ENCODE measurements at regions not wholly inside any gene's neighbourhood (a gene's known extent, or its start where the extent isn't known, plus 50 kb on each side); places are given as distances from the start of the nearest gene placed in this dataset.

- H3K27ac ChIP-seq = no peak overlapping the region
- TF ChIP-seq ZFX (IDR thresholded peaks at IDR 0.05) = no peak
- TF ChIP-seq, protein P1, sequence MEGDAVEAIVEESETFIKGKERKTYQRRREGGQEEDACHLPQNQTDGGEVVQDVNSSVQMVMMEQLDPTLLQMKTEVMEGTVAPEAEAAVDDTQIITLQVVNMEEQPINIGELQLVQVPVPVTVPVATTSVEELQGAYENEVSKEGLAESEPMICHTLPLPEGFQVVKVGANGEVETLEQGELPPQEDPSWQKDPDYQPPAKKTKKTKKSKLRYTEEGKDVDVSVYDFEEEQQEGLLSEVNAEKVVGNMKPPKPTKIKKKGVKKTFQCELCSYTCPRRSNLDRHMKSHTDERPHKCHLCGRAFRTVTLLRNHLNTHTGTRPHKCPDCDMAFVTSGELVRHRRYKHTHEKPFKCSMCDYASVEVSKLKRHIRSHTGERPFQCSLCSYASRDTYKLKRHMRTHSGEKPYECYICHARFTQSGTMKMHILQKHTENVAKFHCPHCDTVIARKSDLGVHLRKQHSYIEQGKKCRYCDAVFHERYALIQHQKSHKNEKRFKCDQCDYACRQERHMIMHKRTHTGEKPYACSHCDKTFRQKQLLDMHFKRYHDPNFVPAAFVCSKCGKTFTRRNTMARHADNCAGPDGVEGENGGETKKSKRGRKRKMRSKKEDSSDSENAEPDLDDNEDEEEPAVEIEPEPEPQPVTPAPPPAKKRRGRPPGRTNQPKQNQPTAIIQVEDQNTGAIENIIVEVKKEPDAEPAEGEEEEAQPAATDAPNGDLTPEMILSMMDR (conservative IDR thresholded peaks at IDR 0.05) = no peak
Observed at GRCh38 chr3:20352546-20353179, 166.7 kb upstream of the SGO1 start.

- no peak overlapping the region for H3K27ac ChIP-seq
- no peak for TF ChIP-seq ZFX (IDR thresholded peaks at IDR 0.05)
- TF ChIP-seq, protein P1 (conservative IDR thresholded peaks at IDR 0.05) = no peak
Observed at GRCh38 chr3:20350449-20350848, 164.4 kb upstream of the SGO1 start.

DNA sequence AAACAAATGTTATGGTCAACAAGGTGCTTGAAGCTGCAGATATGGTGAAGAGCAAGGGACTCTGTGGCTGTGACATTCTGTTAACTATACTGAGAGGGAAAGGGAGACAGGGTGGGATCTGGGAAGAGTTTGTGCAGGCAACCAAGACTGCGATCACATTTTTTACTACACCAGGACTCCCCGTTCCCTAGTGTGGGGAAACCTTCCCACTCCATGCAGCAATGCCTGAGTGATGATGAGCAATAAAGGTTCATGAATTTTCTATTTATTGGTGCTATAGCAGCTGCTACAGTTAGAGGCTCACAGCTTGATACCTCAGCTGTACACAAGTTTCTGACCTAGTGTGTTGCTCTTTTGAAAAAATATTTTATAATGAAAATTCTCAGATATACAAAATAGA, 160.9 kb upstream of the SGO1 start:
- H3K27ac ChIP-seq = no peak overlapping the region
- no peak for TF ChIP-seq ZFX (IDR thresholded peaks at IDR 0.05)
- TF ChIP-seq, protein P1 (conservative IDR thresholded peaks at IDR 0.05) = no peak

DNA sequence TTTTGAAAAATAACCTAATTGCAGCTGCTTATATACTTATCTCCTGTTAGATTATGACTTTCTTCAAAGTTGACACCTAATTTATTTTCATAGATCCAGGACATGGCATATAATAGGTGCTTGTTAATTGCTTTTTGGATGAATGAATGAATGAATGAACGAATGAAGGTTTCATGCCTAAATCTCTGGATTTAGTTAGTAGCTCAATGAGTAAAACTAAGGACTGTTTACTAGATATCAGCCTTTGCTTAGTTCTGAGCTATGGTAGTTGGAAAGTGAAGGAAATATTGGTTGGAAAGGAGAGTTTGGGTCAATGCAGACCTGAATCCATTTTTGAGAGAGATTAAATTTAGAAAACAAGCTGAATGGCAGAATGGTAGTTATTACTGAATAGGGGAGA, 160.4 kb upstream of the SGO1 start:
- no peak overlapping the region for H3K27ac ChIP-seq
- TF ChIP-seq, protein P1 (conservative IDR thresholded peaks at IDR 0.05) = no peak
- no peak for TF ChIP-seq ZFX (IDR thresholded peaks at IDR 0.05)

GRCh38 chr3:20344400-20344959, 158.5 kb upstream of the SGO1 start:
- no peak overlapping the region for H3K27ac ChIP-seq
- TF ChIP-seq, protein P1 (conservative IDR thresholded peaks at IDR 0.05) = no peak
- no peak for TF ChIP-seq ZFX (IDR thresholded peaks at IDR 0.05)

DNA sequence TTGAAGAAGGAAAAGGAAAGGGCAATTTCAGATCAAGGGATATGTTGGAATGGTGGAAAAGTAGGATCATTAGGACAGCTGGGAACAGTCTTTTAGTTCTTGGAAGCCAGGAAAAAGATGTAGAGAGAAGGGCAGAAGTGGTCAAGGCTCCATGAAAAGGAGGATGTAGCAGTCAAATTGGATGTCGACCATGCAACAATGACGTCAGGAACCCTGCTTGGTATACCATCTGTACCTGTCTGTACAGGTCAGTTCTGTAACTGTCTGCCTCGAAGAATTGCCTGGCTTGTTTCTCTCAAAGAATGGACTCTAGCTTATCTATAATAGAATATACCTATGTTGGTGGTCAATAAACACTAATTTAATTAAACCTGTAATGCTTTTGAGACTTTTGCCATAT, 157.8 kb upstream of the SGO1 start:
- H3K27ac ChIP-seq = no peak overlapping the region
- TF ChIP-seq, protein P1 (conservative IDR thresholded peaks at IDR 0.05) = no peak
- no peak for TF ChIP-seq ZFX (IDR thresholded peaks at IDR 0.05)

DNA sequence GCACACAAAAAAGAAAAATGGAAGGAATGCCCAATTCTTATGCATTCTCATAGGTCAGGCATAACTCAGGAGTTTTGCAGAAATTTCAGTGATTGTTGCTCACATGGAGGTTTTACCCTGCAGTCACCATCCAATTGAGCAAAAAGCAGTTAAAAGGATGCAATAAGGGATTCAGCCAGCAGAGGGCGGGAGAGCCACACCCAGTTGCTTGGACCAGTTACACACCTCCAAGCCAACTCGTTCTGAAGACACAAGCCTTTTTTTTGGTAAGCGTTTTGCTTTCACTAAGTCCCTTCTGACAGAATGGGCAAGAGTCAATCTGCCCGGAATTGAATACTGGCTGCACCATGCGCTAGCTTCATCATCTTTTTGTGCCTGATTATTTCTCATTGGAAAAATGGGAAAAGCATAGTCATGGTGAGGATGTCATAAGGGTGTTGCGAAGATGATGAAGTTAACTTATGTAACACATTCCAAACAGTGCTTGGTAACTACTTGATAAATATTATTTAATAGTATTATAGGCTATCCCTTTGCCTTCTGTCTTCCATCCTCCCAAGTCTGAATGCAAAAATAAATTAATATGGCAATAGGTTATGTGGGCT, 154.4 kb upstream of the SGO1 start:
- no peak for TF ChIP-seq ZFX (IDR thresholded peaks at IDR 0.05)
- TF ChIP-seq, protein P1 (conservative IDR thresholded peaks at IDR 0.05) = peak; percentile 90
- no peak overlapping the region for H3K27ac ChIP-seq

Measured in C4-2B (cell line).